Omental fat pad (tissue), 3 donors: ENCODE measurements at regions not wholly inside any gene's neighbourhood (a gene's known extent, or its start where the extent isn't known, plus 50 kb on each side); places are given as distances from the start of the nearest gene placed in this dataset.

Experiments used
- ATAC-seq: fragments of 150-250 bp; one replicate; pipeline ENCODE4 v1.9.1; 2016; ENCODE audit warnings: mild to moderate bottlenecking, moderate library complexity; ENCODE audit not compliant: low FRiP score
- DNase-seq: peaks from one replicate; pipeline ENCODE4 v3.0.0-alpha.2; 2019; ENCODE audit warnings: low spot score
- CTCF ChIP-seq, 3 donors: fragments of 450-650 bp; IDR thresholded peaks; one replicate each; pipeline ENCODE4 v1.5.1; 2016 to 2017; ENCODE audit warnings: antibody characterized with exemption in 3 of 3, mild to moderate bottlenecking in 3 of 3, moderate library complexity in 2 of 3

GRCh38 chr18:22494771-22495170, 77.1 kb upstream of the CTAGE1 start:
- DNase-seq (no peak), ATAC-seq (no peak)
- TF ChIP-seq CTCF (IDR thresholded peaks at IDR 0.05): no peak

GRCh38 chr18:22499421-22499820, 81.7 kb upstream of the CTAGE1 start:
- DNase-seq (no peak), ATAC-seq (no peak)
- no peak for TF ChIP-seq CTCF (IDR thresholded peaks at IDR 0.05)

GRCh38 chr18:22503803-22504202, 86.1 kb upstream of the CTAGE1 start:
- TF ChIP-seq CTCF (IDR thresholded peaks at IDR 0.05): no peak
- no peak for DNase-seq
- no peak for ATAC-seq

- no peak for TF ChIP-seq CTCF (IDR thresholded peaks at IDR 0.05)
- ATAC-seq (no peak), DNase-seq (no peak)
These were observed 86.7 kb upstream of the CTAGE1 start for GRCh38 chr18:22504251-22505030.

- no peak for DNase-seq
- no peak for TF ChIP-seq CTCF (IDR thresholded peaks at IDR 0.05)
- no peak for ATAC-seq
These were observed 87.5 kb upstream of the CTAGE1 start for GRCh38 chr18:22505141-22505591.

- TF ChIP-seq CTCF (IDR thresholded peaks at IDR 0.05): no peak
- ATAC-seq (no peak), DNase-seq (no peak)
These were observed 89.3 kb upstream of the CTAGE1 start for GRCh38 chr18:22507055-22507454.

- ATAC-seq: no peak
- no peak for DNase-seq
- no peak for TF ChIP-seq CTCF (IDR thresholded peaks at IDR 0.05)
These were observed 91.7 kb upstream of the CTAGE1 start for GRCh38 chr18:22509423-22509822.
